Stimulated activated CD4-positive, alpha-beta T cell treated with anti-CD3 and anti-CD28 coated beads, Interleukin-2, amount 100 ng/mL, for 24 hours (primary cell): ENCODE measurements at regions not wholly inside any gene's neighbourhood (a gene's known extent, or its start where the extent isn't known, plus 50 kb on each side); places are given as distances from the start of the nearest gene placed in this dataset.

ENCODE experiments used
- DNase-seq, 2 donors: peaks; one replicate each; pipeline ENCODE4 v3.0.0-alpha.2; 2020

- DNase-seq = no peak
Observed at GRCh38 chr6:14927398-14927797, 318.5 kb upstream of the JARID2 start.

GRCh38 chr6:14929291-14929690, 316.6 kb upstream of the JARID2 start:
- no peak for DNase-seq

DNA sequence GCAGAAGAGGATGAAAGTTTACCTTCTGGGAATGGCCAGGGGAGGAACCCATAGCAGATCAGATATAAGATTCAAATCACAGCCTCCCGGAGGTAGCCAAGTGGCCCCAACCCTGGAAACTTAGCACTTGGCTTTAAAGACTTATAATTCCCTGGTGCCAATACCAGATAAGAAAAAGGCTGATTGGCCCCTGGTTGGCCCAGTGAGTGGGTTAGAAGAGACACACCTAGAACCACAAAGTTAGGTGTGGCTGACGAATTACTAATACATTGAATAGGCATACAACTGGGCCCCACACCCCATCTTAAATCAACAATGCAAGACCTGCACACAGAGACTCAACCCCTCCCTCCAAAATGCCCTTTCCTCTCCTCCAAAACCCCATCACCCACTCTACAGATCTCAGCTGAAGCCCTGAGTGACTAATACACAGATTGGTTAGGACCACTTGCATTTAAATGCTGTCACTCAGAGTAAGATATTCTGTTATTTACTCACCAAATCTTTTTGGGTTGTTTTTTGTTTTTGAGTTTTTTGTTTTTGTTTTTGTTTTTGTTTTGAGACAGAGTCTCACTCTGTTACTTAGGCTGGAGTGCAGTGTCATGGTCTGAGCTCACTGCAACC, 315.4 kb upstream of the JARID2 start:
- no peak for DNase-seq

DNA sequence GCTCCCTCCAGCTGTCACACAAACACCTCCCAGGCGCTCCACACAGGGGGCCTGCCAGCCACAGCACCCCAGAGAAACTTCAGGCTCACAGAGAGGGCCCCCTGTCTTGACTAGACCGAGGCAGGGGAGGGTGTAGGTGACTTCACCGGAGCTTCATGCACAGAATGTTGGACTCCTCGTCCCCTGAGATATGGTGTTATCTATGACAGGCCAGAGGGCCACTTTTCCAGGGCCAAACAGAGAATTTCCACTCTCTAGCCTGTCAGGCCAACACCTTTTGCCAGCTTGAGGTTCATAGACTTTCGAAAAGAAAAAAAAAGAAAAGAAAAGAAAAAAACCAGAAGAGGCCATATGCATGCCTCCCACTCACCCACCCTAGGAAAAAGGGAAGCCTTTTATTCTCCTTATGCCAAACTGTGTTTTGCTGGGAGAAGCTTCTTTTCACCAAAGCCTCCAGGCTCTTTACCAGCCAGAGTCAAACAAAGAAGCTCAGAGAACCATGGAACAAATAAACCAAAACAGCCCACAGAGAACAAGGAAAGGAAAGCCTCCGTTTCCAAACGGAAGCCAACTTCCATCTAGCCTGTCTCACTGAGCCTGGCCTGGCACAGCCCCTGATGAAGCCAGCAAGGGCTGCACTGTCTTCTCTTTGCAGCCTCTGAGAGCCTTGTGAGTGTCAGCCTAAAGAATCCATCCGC, 313.2 kb upstream of the JARID2 start:
- no peak for DNase-seq

GRCh38 chr6:14933183-14933544, 312.7 kb upstream of the JARID2 start:
- DNase-seq = no peak

DNA sequence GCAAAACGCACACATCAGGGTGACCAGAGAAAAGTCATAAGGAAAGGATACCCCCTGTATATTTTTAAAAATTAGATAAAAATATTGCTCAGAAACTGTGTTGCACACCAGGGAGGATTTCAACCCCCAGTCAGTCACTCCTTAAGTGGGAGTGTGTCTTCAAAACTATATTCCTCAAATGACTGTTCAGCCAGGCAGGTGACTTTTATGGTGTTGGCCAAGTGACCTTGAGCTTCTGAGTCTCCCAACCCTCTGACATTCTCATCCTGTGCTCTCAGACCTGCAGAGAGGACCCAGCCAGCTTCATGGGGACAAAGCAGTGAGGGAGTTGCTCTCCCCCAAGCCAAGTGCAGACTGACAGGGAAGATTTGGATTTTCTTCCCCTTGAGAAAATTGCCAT, 311.9 kb upstream of the JARID2 start:
- no peak for DNase-seq

GRCh38 chr6:14934844-14935243, 311.0 kb upstream of the JARID2 start:
- no peak for DNase-seq

DNA sequence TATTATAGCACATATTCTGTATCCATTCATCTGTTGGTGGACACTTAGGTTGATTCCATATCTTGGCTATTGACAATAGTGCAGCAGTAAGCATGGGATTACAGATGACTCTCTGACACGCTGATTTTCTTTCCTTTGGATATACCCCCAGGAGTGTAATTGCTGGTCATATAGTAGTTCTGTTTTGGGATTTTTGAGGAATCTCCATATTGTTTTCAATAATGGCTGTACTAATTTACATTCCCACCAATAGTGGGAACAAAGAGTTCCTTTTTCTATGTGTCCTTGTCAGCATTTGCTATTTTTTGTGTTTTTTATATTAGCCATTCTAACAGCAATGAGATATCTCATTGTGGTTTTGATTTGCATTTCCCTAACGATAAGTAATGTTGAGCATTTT, 309.0 kb upstream of the JARID2 start:
- DNase-seq = no peak

- DNase-seq = no peak
Observed at GRCh38 chr6:14943116-14943515, 302.8 kb upstream of the JARID2 start.

DNA sequence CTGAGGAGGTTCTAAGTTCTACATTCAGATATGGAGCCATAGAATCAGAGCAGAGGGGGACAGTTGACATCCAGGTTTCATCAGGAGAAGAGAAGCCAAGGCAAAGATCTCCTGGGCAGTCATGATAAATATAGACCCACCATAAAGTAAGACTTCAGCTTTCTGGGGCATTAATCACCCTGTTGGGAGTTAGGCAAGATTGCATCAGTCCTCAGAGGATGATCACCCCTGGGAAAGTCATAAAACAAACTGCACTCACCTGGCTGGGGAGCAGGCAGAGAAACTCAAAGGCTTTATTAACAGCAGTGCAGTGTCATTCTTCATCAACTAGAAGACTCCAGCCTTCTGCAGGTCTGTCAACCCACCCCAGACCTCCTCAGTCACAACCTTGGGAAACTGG, 301.3 kb upstream of the JARID2 start:
- DNase-seq = no peak

- no peak for DNase-seq
Observed at GRCh38 chr6:14945461-14946185, 300.2 kb upstream of the JARID2 start.

DNA sequence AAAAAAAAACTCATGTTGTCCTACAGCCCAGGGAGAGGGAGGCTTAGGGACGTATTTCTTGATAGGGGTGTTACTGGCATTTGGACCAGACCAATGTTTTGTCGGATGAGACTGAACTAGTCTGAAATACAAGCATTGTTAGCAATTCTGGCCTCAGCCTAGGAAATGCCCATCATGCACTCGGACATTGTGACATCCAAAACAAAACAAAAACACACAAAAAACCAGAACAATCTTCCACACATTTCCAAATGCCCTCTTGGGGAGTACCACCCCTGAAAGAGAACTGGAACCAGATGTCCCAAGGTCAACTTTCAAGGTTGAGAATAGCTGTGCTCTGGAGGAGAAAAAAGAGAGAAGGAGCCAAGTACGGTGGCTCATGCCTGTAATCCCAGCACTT, 299.1 kb upstream of the JARID2 start:
- no peak for DNase-seq

DNA sequence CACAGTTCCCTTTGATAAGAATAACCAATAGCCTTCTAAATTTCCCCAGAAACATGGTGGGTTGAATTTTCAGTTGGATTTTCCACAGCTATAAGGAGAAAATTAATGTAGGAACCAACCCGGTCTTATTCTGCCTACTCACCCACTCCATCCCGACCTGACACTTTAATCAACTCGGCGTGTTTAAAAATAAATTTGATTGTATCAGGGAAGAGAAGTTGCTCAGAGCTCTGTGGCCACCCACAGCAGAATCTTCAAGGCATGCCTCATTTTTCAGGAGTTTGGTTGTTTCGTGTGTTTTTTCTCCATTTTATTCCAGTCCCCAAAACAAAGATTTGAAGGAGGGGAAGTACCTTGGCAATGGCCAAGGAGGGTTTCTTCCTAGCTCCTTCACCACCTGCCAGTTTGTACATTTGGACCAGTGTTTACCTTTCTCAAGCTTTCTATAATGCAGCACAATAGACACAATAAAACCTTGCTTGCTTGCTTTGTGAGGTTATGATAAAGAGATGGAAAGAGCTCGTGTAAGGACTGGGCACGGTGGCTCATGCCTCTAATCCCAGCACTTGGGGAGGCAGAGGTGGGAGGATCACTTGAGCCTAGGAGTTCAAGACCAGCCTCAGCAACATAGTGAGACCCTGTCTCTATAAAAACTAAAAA, 297.2 kb upstream of the JARID2 start:
- DNase-seq = no peak

DNA sequence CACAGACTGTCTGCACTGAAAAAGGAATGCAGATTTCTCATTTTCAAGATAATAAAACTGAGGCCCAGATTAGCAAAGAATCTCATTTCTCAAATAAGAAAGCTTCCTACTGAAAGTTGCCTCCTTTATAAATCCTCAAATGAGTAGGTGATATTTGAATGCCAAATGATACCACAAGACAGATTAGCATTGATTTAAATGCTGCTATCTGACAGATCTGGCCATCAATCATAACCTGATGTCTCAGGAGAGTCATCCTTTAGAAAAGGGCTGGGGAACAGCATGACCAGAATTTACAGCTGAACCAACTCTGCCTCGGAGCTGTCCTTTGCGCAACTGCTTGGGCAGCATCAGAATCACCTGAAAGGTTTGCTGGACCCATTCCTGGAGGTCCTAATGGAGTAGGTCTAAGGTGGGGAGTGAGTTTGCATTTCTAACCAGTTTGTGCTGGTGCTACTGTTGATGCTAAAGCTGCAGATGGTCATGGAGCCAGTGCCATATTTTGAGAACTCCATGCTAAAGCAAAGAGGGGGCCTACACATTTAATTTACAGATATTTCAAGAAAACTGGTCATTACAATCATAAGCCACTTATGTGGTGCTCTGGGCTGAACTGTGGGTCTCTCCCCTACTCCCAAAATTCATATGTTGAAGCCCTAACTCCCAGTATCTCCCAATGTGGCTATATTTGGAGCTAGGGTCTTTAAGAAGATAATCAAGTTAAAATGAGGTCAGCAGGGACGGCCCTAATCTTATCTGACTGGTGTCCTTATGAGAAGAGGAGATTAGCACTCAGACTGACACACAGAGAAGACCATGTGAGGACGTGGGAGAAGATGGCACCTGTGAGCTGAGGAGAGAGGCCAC, 295.5 kb upstream of the JARID2 start:
- no peak for DNase-seq

- no peak for DNase-seq
Observed at GRCh38 chr6:14950970-14951276, 294.9 kb upstream of the JARID2 start.

DNA sequence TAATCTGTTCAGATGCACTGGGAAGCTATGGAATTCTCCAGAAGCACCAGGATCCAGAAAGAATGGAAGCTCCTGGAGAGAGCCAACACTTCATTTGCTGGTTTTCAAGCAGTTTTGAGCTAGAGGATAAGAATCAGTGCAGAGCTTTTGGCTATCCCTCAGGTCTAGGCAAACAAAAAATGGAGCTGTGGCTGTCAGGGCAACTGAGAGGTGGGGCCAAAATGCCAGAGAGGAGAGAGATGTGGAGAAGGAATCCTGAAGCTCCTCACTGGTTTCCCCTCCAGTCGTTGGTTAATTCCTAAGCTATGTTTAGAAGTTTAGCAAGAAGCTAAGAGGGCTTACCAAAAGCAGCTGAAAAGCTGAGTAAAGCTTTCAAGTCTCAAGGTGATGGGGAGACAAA, 294.2 kb upstream of the JARID2 start:
- no peak for DNase-seq

GRCh38 chr6:14953836-14954235, 292.0 kb upstream of the JARID2 start:
- DNase-seq = no peak

DNA sequence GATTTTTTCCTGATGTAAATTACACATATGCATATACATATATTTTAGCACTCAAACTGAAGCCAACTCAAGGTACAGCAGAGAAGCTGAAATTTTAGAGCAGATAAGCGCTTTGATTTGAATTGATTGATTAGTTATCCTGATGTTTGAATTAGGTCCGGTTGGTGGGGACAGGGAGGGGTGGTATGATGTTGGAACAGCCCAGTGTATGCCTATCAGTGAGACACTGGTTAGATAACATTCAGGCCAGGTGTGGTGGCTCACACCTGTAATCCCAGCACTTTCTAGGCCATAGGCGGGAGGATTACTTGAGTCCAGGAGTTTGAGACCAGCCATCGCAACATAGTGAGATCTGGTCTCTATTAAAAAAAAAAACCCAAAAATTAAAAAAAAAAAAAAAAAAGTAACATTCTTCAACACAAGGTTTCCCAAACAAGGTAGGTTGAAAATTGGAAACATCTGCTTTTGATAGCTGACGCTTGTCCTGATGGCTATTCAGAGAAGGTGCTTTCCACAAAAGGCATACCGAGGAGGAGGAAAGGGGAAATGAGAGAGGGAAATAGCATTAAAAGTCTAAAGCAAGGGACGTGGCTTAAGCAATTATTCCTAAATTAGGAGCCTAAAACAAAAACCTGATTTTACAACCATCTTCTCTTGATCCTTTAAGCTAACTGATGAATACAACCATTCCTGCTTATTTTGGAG, 288.4 kb upstream of the JARID2 start:
- DNase-seq = no peak

- DNase-seq = no peak
Observed at GRCh38 chr6:14959324-14959885, 286.5 kb upstream of the JARID2 start.

DNA sequence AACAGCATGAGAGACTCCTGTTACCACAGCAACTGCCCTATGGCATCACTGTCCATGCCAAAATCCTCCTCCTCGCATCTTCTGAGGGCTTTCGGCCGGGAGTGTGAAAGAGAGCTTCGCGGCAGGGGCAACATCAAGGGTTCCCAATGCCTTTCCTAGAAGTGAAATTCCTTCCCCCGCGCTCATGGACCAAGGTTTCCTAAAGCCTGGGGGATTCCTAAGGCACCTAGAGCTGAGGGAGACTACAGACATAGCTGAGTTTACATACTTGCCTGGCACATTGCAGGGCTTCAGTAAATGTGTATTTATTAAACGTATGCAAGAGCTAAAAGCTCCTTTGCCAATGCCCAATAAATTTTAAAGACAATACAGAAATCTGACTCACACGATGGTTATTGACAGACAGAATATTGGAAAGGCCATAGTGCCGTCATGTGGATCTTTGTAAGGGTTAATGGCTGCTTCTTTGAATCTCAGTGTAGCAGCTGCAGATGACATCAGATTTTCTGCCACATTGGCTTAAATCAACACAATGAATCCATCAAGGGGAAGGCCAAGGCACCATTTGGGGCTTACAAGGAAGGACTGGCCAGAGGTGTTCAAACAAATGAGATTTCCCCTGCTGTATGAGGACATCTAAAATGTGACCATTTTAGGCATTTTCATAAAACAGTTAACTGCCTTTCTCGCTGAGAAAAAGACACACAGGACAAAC, 281.2 kb upstream of the JARID2 start:
- no peak for DNase-seq

DNA sequence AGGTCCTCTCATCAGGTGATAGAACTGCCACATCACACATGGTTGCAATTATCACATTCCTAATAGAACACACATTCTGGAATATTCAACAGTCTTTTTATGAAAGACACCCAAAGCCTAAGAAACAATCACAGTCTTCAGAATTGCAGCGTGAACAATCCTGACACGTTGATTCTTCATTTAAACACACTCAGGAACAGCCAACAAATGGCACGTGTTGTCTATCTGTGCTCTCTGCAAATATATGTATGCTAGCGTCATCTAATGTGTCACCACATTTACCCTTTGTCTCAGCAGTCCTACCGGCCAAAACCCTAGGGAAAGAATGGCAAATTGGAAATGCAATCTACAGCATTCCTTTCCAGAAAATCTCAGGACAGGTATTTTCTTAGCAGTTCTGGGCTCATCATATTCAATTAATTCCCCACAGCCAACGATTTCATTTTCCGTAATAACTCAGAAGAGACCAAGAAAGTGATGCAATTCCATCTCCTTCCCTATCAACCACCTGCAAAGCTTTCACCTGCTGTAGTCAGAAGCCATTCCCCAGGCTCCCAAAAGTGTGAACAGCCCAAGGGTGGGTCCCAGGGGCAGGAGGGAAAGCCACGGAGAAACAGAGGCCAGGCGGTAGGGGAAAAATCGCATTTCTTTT, 280.3 kb upstream of the JARID2 start:
- DNase-seq = no peak
